H1 (cell line): ENCODE measurements at regions not wholly inside any gene's neighbourhood (a gene's known extent, or its start where the extent isn't known, plus 50 kb on each side); places are given as distances from the start of the nearest gene placed in this dataset.

Source experiments
- CBX8 ChIP-seq: fragments of 300-800, 300-1000 bp; sonication (generic); IDR thresholded peaks from 2 replicates; pipeline ENCODE4 v1.7.1; 2016; ENCODE audit warnings: low read depth, low read length, borderline replicate concordance
- CEBPB ChIP-seq: IDR thresholded peaks from 2 replicates; pipeline ENCODE4 v1.6.1; 2012; ENCODE audit warnings: low read depth, low read length
- CTCF ChIP-seq, 3 experiments: IDR thresholded peaks; 1 replicate in 2 of 3; 2 replicates in 1 of 3; pipeline versions ENCODE4 v1.5.1 to v1.6.1; 2011; ENCODE audit warnings: low read length in 3 of 3, mild to moderate bottlenecking in 3 of 3, inconsistent platforms in 2 of 3, low read depth in 1 of 3, moderate library complexity in 1 of 3; ENCODE audit not compliant: insufficient read depth in 1 of 3; ENCODE audit errors: control extremely low read depth in 1 of 3
- EZH2 ChIP-seq: fragments of 200-600 bp; sonication (generic); IDR thresholded peaks from 2 replicates; pipeline ENCODE4 v1.7.1; 2012; ENCODE audit warnings: low read depth, mild to moderate bottlenecking, moderate library complexity, low read length, inconsistent platforms; ENCODE audit not compliant: severe bottlenecking
- JUN ChIP-seq: IDR thresholded peaks from 2 replicates; pipeline ENCODE4 v1.6.1; 2011; ENCODE audit warnings: low read depth, mild to moderate bottlenecking, improper control_type of control experiment, low read length
- NRF1 ChIP-seq: IDR thresholded peaks from 2 replicates; pipeline ENCODE4 v1.6.1; 2011; ENCODE audit warnings: mild to moderate bottlenecking, low read depth, low read length, improper control_type of control experiment
- POLR2A ChIP-seq, 2 experiments: IDR thresholded peaks; 1 replicate in 1 of 2; 2 replicates in 1 of 2; pipeline ENCODE4 v1.6.1; 2011; ENCODE audit warnings: low read depth in 2 of 2, low read length in 2 of 2, mild to moderate bottlenecking in 2 of 2; ENCODE audit errors: control extremely low read depth in 1 of 2
- POLR2AphosphoS5 ChIP-seq: IDR thresholded peaks from 2 replicates; pipeline ENCODE4 v1.6.1; 2011; ENCODE audit warnings: low read depth, low read length
- RFX5 ChIP-seq: IDR thresholded peaks from 2 replicates; pipeline ENCODE4 v1.6.1; 2011; ENCODE audit warnings: low read depth, low read length, improper control_type of control experiment, borderline replicate concordance
- TF ChIP-seq, protein P1 (sequence below): IDR thresholded peaks from 2 replicates; pipeline ENCODE4 v1.6.1; 2011; ENCODE audit warnings: low read depth, mild to moderate bottlenecking, low read length; ENCODE audit not compliant: insufficient read depth

- TF ChIP-seq RFX5 (no peak), CEBPB (no peak), CTCF (IDR thresholded peaks at IDR 0.05; ENCODE audit: control extremely low read depth in 1 of 3, insufficient read depth in 1 of 3, low read depth in 1 of 3, low read length in 3 of 3) (no peak), CBX8 (no peak), EZH2 (no peak), POLR2AphosphoS5 (no peak), JUN (no peak), NRF1 (no peak), POLR2A (IDR thresholded peaks at IDR 0.05; ENCODE audit: control extremely low read depth in 1 of 2, low read depth in 2 of 2, low read length in 2 of 2) (no peak)
- TF ChIP-seq, protein P1, sequence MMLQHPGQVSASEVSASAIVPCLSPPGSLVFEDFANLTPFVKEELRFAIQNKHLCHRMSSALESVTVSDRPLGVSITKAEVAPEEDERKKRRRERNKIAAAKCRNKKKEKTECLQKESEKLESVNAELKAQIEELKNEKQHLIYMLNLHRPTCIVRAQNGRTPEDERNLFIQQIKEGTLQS = no peak
Measured at GRCh38 chr9:119004618-119004990, 364.6 kb downstream of the BRINP1 start.
